SKM-1 treated with dmso at 0.1 percent for 144 hours (cell line): ENCODE measurements at regions not wholly inside any gene's neighbourhood (a gene's known extent, or its start where the extent isn't known, plus 50 kb on each side); places are given as distances from the start of the nearest gene placed in this dataset.
"Not testable (repeated sequence)": the region's sequence is repeated elsewhere in the genome, so short reads cannot be mapped to it uniquely, and the experiment has no call there.

Experiments used
- DNase-seq: peaks from one replicate; lab custom pipeline; 2025; ENCODE audit not compliant: unreplicated experiment; lab: John Stamatoyannopoulos, UW

DNA sequence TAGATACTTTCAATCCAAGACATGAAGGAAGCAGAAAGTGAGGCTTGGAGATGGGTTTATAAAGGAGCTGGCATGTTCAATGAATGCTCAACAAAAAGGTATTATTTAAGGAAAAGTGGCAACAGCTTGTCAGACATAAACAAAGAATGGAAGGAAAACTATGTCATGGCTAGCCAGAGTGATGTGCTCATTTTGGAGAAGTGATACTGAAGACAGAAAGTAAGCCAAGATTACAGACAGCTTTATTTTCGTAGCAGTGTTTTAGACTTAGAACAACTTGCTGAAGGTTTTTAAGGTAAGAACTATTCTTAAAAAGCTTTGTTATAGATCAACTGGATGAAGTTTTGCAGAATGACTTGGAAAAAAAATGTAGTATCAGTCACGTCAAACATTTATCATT lies 160.5 kb upstream of the FERD3L start:
- DNase-seq, result no peak

DNA sequence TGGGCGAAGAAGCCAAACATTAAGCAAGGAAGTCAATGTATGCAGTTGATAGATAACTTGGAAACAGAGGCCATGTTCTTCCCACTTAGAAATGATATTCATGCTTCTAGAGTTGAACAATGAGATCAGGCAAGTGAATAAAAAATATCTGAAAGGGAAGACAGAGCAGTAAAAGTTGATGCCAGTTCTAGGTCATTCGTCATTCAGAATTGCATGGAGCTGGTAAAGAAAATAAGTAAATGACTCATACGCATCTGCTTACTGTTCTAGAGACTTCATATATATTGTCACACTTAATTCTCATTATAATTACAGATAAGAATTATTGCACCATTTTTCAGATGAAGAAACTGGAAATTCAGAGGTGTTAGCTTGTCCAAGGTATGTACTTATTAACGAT lies 158.9 kb upstream of the FERD3L start:
- no peak for DNase-seq

DNA sequence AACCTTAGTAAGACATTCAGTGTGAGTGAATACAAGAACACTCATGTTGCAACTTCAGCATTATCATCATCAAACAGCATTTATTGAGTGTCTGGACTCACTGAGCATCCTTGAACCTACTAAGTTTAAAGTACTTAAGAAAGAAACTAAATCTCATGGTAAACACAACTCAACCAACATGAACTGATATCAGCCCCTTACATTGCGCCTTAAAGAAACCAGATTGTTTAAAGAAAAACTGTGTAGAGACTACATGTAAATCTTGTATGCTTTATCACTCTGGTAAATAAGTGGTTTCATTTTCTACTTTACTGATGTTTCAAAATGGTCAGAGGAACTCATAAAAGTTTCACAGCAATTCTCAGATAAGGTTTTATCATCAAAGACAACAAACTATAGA lies 157.5 kb upstream of the FERD3L start:
- DNase-seq, result no peak

DNA sequence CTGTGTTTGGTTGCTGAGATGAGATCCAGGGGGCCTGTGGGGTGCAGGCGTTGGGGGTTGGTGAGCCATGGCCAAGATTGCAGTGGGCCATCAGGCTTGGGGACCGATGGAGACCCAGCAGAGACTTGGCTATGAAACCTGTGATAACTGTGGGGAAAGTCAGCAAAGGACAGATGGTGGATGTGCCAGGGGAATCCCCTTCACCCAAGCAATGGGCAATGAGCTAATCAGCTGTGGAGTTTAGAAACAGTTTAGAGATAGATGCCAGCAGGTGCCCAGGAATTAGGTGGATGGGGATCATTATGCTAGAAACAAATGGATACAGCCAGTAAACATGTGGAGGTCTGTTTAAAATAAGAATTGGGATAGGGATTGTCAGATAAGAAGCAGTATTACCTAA lies 151.4 kb upstream of the FERD3L start:
- DNase-seq, result no peak

DNA sequence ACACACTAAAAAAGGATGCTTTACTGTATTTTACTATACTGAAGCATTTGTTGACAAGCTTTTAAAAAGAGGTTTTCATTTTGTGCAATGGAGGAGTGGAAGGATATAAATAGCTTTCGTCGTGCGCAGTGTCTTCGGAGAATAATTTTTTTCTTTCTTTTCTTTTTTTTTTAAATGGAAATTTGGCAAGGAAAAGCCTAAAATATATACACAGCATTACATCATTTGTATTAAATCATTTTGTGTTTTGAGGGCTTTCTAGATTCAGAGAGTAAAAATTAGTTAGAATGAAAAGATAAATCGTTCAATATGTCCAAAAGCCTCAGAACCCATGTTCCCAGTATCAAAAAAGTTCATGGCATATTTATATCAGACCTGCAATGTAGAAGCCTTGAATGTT lies 150.2 kb upstream of the FERD3L start:
- no peak for DNase-seq

DNA sequence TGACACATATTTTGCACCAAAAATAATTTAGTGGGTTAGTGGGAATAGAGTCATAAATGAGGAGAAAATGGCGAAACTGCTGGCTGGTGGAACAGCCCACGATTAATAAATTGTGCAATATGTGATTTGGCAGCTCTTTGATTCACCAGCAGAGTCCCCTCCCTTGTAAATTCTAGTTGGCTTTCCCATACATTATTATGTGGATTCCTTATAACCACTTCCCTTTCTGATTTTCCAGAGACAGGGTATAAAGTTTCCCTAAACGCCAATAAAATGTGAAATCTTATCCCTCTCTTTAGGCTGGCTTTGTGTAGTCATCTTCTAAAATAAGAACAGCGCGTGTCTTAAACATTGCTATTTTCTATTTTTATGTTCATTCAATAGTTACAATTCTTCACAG lies 149.4 kb upstream of the FERD3L start:
- DNase-seq, result no peak

DNA sequence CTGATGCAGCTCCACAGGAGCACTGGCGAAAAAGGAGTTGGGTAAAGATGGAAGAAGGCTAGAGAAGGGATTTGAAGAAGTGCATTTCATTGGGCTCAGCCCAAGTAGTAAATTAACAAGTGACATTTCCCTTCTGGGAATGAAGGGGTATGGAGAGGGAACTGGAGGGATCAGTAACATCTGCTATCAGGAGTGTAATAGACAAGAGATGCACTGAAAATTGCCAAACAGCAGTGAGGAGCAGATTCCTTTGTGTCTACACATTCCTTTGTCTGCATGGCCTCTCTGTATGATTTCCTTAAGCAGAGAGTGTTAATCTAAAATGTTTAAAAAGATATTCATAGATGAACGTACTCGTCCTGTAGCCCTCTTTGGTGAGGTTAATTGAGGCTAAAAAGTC lies 148.2 kb upstream of the FERD3L start:
- no peak for DNase-seq

DNA sequence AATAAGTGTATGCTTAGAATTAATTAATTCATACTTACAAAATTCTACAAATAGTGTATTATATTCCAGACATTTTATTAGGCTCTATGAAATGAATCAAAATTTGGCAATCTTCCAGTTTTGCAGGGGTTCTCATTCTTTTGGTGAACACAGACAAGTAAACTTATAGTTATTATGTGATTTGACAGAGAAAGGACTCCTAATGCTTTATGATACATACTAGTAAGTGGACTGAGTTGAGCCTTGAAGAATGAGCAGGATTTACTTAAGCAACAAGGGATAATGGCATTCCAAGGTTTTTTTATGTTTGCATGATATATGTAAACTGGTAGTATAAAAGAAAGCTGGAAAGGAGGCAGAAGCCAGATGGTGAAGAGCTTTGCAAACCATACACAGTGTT lies 145.7 kb upstream of the FERD3L start:
- DNase-seq, result no peak

DNA sequence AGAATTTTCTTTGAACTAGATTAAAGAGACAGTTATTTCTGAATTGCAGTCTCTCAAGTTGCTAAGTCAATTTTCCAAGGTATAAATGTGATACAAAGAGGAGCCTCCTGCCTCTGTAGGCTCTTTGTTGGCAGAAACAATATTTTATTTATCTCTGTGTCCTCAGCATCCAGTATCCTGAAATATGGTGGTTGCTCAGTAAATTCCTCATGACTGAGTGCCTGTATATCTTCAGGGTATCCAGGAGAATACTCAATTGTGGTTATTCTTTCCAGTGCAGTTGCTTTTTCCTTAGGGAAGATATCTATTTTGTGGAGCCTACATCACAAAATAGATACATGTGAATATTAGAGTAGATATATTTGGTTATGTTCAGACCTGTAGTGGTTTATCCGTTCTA lies 144.8 kb upstream of the FERD3L start:
- DNase-seq, result no peak

DNA sequence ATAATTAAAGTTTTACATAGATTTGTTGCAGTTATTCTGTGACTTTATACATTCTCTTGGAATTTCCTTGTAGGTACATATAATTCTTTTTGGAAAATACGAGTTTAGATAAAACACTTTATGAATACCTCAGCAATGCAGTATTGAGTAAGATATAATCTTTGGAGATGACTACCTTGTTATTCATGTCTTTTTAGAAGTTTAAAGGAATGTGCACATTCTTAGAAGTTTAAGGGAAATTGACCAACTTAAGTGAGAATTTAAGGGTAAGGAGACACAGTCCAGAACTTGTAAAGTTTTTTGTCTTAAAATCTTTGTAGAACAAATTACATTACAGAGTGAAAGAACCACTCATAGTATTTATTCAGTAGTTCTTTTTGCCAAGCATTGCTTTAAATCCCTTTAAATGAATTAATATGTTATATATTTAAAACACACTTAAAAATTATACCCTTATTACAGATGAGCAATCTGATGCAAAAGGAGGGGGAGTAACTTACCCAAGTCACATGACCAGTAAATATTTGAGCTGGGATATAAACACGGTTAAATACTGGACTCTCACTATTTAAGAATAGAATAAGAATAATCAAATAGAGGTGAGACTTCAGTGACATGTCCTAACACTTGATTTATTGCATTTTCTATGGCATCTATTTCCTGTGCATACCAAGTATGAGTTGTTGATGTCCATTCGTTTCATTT lies 139.5 kb upstream of the FERD3L start:
- no peak for DNase-seq

DNA sequence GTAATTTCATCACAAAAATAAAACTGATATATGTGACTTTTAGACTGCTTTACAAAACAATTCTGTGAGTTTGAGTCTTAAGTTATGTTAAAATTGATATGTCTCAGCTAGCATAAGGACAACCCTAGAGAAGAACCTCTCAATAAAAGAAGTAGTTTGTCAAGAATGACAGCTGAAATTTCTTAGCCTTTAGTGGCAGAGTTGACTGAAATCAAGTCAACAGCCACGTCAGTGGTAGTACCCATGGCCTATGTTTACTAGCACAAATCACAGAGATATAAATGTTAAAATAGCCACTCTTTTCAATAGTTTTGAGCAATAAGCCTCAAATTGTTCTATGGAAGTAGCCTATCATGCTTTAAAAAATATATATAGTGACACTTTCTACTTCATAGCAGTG lies 138.9 kb upstream of the FERD3L start:
- DNase-seq, result no peak

DNA sequence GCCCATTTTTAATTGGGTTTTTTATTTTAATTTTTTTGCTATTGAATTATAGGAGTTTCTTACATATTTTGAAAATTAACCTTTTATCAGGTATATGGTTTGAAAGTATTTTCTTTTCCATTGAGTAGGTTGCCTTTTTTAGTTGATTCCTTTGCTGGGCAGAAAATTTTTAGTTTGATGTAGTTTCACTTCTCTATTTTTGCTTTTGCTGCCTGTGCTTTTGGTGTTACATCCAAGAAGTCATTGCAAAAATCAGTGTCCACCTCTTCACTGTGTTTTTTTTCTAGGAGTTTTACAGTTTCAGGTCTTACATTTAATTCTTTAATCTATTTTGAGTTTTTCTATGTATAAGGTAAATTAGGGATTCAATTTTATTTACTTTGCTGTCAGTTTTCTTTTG lies 129.8 kb upstream of the FERD3L start:
- no peak for DNase-seq

DNA sequence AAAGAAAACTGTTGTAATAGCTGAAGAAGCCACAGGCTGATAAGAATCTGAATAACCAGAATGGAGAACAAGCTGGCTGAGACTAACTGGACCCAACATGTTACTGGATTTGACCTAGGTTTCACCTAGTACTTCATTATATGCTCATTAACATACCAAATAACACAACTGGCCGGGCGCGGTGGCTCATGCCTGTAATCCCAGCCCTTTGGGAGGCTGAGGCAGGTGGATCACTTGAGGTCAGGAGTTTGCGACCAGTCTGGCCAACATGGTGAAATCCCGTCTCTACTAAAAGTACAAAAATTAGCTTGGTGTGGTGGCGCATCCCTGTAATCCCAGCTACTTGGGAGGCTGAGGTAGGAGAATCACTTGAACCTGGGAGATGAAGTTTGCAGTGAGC lies 127.1 kb upstream of the FERD3L start:
- DNase-seq, result not testable (repeated sequence)

DNA sequence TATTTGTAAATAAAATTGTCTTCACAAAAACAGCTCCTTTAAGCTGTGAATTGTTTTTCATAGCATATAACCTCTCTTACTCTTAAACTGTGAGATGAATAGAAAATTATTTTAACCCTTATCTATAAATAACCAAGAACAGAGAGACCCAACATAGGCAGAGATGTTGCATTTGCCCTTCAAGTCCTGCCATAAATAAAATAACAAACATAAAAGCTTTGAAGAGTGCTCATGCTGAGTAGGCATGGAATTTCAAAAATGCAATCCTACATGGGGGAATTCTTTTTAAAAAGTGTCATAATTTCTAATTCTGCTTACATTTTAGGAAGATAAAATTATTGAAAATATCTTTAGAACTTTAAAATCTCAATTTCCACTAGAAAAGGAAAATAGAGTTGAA lies 124.1 kb upstream of the FERD3L start:
- DNase-seq, result no peak

DNA sequence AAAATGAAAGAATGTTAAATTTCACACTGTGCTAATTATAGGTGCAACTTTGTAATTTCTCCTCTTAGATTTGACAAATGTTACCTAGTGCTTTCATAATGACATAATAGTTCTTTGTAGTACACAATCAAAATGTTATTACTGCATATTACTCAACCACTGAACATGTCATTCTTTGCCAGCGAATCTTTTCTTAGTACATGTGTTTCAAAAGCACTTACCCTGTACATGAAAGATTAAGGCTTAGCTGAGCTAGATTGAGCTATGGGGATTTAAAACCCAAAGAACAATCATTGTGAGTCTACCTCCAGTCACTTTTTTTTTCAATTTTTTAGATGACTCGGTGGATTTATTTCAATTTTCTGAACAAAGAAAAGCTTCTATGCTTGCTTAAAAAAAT lies 123.5 kb upstream of the FERD3L start:
- DNase-seq, result no peak

DNA sequence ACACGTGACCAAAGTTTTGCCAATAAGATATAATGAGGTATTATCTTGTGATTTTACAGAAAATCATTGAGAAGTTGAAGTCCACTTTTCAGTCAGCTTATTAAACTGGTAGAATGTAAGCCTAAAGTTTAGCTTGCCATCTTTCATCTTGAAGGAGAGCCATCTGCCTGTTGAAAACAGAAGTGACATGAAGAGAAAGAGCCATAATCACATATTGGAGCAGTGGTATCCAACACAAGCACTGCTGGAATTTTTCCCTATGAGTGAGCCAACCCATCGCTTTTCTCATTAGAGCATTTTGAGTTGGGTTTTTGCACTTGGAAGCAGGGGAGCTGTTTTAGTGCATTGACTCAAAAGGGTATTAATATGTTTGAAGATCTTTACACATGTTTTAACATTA lies 117.6 kb upstream of the FERD3L start:
- DNase-seq, result no peak

DNA sequence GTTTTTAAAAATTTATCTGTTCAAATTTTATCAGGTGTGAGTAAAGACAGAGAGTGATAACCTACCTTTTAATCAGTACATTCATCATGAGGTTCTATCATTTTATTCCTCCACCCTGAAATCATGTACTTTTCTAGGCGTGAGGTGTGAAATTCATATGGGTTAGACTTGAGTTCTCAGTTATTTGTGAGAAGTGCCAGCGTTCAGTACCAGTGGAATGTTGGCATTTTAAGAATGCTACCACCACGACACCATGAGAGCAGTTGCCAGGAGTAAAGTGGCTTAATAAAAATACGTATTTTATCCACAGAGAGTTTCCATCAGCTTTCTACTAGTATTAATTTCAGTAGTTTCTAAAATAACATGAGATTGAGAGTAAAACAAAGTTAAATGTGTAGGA lies 104.1 kb upstream of the FERD3L start:
- no peak for DNase-seq

DNA sequence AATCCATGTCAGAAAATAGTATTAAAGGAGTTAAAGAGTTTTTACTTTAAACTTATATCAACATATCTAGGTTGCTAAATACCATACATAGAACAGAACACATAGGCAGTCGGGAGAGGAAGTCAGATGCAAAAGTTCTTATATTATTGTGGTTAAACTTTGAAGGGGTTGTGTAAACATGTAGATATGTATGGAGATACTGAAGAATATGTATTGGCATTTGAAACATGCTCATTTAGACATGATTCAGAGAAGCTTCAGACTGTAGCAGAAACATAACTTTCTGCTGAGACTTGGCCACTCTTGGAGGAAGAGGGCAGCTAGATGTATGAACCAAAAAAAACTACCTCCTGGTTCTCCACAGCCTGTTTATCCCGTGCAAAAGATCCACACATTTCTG lies 103.5 kb upstream of the FERD3L start:
- no peak for DNase-seq

DNA sequence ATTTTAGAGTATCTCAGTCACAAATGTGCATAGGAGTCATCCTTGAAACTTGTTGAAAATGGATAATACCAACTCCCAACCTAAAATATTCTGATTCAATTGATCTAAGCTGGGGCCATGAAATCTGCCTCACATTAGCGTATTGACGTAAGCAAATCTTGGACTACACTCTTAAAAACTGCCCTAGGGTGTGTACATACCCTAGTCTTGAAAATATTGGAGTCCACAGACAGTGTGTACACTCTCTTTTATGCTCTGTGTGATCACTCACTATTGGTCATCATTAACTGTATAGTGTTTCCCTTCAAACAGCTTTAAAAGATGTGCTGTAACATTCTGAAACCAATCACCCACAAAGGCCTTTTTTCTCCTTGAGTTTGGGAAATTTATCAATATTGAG lies 102.9 kb upstream of the FERD3L start:
- DNase-seq, result no peak

DNA sequence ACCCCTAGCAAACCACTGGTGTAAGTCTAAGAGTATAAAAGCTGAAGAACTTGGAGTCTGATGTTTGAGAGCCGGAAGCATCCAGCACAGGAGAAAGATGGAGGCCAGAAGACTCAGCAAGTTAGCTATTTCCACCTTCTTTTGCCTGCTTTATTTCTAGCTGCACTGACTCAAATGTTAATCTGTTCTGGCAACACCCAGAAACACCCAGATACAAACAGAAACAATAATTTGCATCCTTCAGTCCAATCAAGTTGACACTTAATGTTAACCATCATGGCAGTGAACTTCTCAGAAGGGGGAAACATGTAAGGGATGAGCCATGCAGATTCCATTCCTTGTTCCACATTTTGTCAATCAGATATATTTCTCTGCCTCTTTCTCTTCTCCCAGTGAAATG lies 101.8 kb upstream of the FERD3L start:
- DNase-seq, result no peak

DNA sequence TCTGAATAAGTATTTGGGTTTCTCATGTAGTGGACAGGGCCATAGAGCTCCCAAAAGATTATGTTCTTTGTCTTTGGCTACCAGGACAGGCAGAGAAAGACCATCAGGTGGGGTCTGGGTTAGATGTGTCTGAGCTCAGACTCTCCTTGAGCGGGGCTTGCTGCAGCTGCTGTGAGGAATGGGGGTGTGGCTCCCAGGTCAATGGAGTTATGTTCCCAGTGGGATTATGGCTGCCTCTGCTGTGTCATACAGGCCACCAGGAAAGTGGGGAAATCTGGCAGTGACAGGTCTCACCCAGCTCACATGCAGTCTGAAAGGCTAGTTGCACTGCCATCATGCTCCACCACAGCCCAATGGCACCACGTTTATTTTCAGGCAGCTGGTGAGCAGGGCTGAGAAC lies 97.0 kb upstream of the FERD3L start:
- no peak for DNase-seq

DNA sequence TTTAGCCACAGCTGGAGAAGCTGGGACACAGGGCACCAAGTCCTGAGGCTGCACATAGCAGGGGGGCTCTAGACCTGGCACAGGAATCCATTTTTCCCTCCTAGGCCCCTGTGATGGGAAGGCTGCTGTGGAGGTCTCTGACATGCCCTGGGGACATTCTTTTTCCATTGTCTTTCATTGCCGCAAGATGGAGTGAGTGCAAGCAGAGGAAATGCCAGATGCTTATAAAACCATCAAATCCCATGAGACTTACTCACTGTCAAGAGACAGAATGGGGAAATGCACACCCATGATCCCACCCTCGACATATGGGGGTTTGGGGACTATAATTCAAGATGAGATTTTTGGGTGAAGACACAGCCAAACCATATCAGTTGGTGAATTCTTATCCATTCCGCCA lies 94.7 kb upstream of the FERD3L start:
- DNase-seq, result no peak

DNA sequence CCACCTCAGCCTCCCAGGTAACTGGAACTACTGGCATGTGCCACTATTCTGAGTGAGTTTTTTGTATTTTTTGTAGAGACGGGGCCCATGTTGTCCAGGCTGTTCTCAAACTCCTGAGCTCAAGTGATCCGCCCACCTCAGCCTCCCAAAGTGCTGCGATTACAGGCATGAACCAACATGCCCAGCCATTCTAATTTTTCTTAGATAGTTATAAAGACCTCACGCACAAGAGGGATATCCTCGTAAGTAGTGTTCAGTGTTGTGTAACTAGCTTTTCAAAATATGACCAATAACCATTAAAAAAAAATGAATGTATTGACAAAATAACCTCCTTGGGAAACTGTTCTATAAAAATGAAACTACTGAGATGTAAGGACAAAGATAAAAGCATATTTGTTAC lies 90.5 kb upstream of the FERD3L start:
- no peak for DNase-seq

DNA sequence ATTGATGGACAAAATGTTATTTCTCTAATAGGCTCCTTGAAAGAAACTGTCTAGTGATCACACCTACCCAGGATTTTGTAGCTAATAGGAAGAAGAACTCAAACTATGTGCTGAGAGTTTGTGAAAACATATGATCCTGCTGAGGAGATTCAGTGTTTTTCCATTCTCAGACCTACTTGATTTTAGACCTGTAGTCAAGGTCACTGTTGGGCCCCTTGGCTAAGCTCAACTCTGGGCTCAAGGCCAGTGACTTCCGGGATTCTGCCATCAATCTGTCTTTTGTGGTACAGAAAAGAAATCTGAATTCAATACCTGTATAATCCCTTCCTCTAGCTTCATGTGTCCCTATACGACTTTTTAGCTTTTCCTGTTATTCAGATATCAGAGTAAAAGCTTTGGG lies 79.7 kb upstream of the FERD3L start:
- no peak for DNase-seq
